Stimulated activated CD8-positive, alpha-beta memory T cell treated with anti-CD3 and anti-CD28 coated beads, Interleukin-7, amount 100 ng/mL, for 48 hours (primary cell): ENCODE measurements at regions not wholly inside any gene's neighbourhood (a gene's known extent, or its start where the extent isn't known, plus 50 kb on each side); places are given as distances from the start of the nearest gene placed in this dataset.

Experiments used
- DNase-seq, 2 donors: peaks; one replicate each; pipeline ENCODE4 v3.0.0-alpha.2; 2020; ENCODE audit warnings: low read depth in 1 of 2; ENCODE audit errors: extremely low read depth in 1 of 2

DNA sequence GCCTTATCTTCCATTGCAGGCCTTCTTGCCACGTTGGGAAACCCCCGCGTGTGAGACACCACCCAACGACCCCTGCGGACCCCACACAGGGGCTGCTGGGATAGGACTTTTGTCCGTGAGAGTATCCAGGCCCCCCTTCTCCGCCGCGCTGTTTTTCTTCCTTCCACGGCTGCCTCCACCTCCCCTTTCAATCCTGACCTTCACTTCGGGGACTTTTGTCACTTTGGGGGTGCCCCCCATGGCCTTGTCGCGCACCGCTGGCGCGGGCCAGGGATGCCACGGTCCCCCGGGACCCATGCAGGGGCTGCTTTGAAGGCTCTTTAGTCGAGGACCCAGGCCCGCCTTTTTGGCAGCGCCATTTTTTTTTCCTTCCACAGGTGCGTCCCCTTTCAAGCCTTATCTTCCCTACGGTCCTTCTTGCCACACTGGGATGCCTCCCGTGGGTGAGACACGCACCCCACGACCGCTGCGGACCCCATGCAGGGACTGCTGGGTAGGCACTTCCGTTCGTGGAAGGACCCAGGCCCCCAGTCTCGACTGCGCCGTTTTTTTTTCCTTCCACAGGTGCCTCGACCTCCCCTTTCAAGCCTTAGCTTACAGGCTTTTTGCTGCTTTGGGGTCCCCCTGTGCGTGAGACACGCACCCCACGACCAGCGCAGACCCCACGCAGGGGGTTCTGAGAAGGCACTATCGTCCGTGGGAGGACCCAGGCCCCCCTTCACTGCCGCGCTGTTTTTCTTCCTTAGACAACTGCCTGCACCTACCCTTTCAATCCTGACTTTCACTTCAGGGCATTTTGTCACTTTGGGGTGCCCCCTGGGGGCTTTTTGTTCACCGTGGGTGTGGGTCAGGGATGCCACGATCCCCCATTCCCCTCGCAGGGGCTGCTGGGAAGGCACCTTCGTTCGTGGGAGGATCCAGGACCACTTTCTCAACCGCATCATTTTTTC, 267.4 kb downstream of the ALG10 start:
- DNase-seq = no peak

DNA sequence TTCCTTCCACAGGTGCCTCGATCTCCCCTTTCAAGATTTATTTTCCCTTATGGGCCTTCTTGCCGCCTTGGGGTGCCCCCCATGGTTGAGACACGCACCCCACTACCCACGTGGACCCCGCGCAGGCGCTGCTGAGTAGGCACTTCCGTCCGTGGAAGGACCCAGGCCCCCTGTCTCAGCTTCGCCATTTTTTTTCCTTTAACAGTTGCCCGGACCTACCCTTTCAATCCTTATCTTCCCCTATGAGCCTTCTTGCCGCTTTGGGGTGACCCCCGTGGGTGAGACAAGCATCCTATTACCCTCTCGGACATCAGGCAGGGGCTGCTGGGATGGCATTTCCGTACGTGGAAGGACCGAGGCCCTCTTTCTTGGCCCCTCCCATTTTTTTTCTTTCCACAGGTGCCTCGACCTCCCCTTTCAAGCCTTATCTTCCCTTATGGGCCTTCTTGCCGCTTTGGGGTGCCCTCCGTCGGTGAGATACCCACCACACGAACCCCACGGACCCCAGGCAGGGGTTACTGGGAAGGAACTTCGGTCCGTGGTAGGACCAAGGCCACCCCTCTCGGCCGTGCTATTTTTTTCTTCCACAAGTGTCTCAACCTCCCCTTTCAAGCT, 268.2 kb downstream of the ALG10 start:
- no peak for DNase-seq

DNA sequence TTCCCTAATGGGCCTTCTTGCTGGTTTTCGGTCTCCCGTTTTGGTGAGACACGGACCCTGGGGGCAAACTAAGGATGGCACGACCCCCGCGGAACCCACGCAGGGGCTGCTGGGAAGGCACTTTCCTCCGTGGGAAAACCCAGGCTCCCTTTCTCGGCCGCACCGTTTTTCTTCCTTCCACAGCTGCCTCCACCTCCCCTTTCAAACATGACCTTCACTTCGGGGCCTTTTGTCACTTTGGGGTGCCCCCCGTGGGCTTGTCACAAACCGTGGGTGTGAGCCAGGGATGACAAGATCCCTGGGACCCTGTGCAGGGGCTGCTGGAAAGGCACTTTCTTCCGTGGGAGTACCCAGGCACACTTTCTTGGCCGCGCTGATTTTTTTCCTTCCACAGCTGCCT, 268.7 kb downstream of the ALG10 start:
- no peak for DNase-seq

GRCh38 chr12:34291426-34291901, 269.2 kb downstream of the ALG10 start:
- no peak for DNase-seq

GRCh38 chr12:34292736-34293625, 270.7 kb downstream of the ALG10 start:
- no peak for DNase-seq

DNA sequence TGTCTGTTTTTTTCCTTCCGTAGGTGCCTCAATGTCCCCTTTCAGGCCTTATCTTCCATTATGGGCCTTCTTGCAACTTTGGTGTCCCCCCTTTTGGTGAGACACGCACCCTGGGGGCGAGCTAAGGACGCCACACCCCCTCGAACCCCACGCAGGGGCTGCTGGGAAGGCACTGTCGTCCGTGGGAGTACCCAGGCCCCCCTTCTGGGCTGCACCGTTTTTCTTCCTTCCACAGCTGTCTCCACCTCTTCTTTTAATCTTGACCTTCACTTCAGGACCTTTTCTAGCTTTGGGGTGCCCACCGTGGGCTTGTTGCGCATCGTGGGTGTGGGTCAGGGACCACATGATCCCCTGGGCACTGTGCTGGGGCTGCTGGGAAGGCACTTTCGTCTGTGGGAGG, 271.8 kb downstream of the ALG10 start:
- DNase-seq = no peak

- DNase-seq = no peak
These were observed 272.5 kb downstream of the ALG10 start for GRCh38 chr12:34294671-34295365.

GRCh38 chr12:34295366-34296142, 273.3 kb downstream of the ALG10 start:
- no peak for DNase-seq

GRCh38 chr12:34296143-34297041, 274.1 kb downstream of the ALG10 start:
- DNase-seq = no peak

DNA sequence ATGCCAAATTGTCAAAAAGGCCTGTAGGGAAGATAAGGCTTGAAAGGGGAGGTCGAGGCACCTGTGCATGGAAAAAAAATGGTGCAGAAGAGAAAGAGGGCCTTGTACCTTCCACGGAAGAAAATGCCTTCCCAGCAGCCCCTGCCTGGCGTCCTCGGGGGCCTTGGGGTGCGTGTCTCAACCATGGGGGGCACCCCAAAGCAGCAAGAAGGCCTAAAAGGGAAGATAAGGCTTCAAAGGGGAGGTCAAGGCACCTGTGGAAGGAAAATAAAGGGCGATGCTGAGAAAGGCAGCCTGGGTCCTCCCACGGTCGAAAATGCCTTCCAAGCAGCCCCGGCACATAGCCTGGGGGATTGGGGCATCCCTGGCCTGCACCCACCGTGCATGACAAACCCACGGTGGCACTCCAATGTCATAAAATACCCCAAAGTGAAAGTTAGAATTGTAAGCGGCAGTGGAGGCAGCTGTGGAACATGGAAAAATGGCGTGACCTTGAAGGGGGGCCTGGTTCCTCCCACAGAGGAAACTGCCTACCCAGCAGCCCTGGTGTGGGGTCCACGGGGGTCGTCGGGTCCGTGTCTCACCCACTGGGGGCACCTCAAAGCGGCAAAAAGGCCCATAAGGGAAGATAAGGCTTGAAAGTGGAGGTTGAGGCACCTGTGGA, 275.0 kb downstream of the ALG10 start:
- no peak for DNase-seq

DNA sequence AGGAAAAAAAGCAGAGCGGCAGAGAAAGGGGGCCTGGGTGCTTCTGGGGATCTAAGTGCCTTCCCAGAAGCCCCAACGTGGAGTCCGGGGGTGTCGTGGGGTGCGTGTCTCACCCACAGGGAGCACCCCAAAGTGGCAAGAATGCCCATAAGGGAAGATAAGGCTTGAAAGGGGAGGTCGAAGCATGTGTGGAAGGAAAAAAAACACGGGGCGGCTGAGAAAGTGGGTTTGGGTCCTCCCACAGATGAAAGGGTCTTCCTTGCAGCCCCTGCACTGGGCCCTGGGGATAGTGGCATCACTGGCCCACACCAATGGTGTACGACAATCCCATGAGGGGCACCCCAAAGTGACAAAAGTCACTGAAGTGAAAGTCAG, 275.5 kb downstream of the ALG10 start:
- DNase-seq = no peak

DNA sequence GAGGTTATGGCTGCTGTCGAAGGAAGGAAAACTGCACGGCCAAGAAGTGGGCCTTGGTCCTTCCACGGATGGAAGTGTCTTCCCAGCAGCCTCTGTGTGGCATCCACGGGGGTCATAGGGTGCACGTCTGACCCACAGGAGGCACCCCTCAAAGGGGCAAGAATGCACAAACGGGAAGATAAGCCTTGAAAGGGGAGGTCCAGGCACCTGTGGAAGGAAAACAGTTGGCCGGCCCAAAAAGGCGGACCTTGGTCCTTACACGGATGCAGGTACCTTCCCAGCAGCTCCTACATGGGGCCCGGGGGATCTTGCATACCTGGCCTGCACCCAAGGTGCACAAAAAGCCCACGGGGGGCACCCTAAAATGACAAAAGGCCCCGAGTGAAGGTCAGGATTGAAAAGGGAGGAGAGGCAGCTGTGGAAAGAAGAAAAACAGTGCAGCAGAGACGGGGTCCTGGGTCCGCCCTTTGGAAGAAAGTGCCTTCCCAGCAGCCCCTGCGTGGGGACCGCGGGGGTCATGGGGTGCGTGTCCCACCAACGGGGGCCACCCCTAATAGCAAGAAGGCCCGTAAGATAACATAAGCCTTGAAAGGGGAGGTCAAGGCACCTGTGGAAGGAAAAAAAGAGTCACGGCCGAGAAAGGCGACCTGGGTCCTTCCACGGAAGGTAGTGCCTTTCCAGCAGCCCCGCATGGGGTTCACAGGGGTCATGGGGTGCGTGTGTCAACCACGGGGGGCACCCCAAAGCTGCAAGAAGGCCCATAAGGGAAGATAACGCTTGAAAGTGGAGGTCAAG, 276.1 kb downstream of the ALG10 start:
- DNase-seq = no peak

DNA sequence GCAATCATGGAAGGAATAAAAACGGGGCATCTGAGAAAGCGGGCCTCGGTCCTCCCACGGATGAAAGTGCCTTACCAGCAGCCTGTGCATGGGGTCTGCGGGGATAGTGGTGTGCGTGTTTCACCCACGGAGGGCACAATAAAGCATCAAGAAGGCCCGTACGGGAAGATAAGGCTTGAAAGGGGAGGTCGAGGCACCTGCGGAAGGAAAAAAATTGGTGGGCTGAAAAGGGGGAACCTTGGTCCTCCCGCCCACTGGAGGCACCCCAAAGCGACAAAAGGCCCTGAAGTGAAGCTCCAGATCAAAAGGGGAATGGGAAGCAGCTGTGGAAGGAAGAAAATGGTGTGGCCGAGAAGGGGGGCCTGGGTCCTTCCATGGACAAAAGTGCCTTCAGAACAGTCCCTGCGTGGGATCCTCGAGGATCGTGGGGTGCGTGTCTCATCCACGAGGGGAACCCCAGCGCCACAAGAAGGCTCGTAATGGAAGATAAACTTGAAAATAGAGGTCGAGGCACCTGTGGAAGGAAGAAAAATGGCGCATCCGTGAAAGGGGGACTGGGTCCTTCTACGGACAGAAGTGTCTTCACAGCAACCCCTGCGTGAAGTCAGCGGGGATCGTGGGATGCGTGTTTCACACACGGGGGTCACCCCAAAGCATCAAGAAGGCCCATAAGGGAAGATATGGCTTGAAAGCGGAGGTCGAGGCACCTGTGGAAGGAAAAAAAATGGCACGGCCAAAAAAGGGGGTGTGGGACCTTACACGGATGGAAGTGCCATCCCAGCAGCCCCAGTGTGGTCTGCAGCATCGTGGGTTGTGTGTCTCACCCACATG, 276.9 kb downstream of the ALG10 start:
- no peak for DNase-seq

- DNase-seq = no peak
These were observed 277.5 kb downstream of the ALG10 start for GRCh38 chr12:34299802-34300193.

DNA sequence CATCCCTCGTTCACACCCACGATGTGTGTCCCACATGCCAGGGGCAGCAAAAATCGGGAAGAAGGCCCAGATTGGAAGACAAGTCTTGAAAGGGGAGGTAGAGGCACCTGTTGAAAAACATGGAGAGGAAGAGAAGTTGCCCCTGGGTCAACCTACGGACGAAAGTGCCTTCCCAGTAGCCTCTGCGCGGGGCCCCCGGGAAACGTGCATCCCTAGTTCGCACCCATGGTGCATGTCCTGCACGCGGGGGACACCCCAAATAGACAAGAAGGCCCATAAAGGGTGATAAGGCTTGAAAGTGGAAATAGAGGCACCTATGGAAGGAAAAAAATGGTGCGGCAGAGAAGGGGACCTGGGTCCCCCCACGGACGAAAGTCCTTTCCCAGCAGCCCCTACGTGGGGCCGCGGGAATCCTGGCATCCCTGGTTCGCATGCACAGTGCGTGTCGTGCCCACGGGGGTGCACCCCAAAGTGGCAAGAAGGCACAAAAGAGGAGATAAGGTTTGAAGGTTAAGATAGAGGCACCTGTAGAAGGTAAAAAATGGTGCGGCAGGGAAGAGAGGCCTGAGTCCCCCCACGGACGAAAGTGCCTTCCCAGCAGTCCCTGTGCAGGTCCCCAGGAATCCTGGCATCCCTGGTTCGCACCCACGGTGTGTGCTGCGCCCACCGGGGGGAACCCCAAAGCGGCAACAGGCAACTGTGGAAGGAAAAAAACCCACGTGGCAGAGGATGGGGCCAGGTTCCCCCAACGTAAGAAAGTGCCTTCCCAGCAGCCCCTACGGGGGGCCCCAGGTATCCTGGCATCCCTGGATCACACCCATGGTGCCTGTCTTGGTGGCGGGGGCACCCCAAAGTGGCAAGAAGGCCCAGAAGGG, 278.3 kb downstream of the ALG10 start:
- no peak for DNase-seq
